Cardiac fibroblast (primary cell): ENCODE measurements at regions not wholly inside any gene's neighbourhood (a gene's known extent, or its start where the extent isn't known, plus 50 kb on each side); places are given as distances from the start of the nearest gene placed in this dataset.
"Not testable (repeated sequence)": the region's sequence is repeated elsewhere in the genome, so short reads cannot be mapped to it uniquely, and the experiment has no call there.

Experiments
- DNase-seq, 2 donors: peaks; one replicate each; pipeline versions ENCODE4 v3.0.0 to v3.0.0-alpha.2; 2010; ENCODE audit warnings: low read depth in 2 of 2
- H3K4me3 ChIP-seq, 2 donors: replicated peaks in 1 of 2; 1 replicate in 1 of 2; 2 replicates in 1 of 2; pipeline ENCODE4 v1.5.1; 2011; ENCODE audit warnings: low read depth in 2 of 2, low read length in 2 of 2, mild to moderate bottlenecking in 2 of 2, moderate library complexity in 1 of 2
- TF ChIP-seq, protein P1 (sequence below): IDR thresholded peaks from one replicate; pipeline ENCODE4 v1.5.1; 2011; ENCODE audit warnings: low read depth, mild to moderate bottlenecking, low read length, inconsistent platforms

DNA sequence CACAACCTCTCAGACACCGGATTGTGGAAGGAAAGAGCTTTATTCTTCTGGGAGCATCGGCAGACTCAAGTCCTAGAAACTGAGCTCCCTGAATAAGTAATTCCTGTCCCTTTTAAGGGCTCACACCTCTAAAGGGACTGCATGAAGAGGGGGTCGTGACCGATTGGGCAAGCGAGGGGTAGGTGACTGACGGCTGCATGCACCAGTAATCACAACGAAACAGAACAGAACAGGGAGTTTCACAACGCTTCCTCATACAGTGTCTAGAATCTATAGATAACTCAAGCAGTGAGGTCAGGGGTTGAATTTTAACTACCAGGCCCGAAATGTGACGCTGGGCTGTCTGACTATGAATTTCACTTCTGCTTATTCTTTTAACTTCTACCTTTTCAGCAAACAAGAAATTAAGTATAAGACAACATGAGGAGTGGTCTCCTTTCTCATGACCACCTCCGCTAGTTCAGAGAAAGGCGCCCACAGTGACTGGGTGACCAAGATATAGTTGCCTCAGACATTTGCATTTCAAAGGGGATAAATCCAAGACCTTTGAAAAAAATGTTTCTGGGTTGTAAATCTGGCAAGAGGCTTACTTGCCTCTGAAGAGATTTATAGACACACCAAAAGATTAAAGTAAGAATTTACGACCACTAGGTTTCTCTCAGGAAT lies 88.4 kb upstream of the ATF7IP2 start:
- TF ChIP-seq, protein P1, sequence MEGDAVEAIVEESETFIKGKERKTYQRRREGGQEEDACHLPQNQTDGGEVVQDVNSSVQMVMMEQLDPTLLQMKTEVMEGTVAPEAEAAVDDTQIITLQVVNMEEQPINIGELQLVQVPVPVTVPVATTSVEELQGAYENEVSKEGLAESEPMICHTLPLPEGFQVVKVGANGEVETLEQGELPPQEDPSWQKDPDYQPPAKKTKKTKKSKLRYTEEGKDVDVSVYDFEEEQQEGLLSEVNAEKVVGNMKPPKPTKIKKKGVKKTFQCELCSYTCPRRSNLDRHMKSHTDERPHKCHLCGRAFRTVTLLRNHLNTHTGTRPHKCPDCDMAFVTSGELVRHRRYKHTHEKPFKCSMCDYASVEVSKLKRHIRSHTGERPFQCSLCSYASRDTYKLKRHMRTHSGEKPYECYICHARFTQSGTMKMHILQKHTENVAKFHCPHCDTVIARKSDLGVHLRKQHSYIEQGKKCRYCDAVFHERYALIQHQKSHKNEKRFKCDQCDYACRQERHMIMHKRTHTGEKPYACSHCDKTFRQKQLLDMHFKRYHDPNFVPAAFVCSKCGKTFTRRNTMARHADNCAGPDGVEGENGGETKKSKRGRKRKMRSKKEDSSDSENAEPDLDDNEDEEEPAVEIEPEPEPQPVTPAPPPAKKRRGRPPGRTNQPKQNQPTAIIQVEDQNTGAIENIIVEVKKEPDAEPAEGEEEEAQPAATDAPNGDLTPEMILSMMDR: no peak
- no peak overlapping the region for H3K4me3 ChIP-seq
- no peak for DNase-seq

DNA sequence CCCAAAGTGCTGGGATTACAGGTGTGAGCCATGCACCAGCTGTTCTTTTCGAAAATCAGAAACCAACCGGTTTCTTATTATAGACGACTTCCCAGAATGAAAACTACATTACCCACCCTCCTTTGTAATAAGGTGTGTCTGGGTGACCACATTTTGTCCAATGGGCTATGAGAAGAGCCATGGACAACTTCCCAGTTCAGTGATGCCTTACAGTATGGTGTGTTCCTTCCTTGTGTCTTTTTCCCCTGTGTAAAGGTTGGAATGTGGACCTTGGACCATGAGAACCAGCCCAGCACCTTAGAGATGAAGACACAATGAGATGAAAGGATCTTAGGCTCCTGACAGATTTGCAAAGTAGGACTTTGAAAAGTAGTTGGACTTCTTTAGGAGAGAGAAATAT lies 85.0 kb upstream of the ATF7IP2 start:
- H3K4me3 ChIP-seq: no peak overlapping the region
- no peak for DNase-seq
- TF ChIP-seq, protein P1: no peak

GRCh38 chr16:10301547-10301946 lies 84.3 kb upstream of the ATF7IP2 start:
- not testable (repeated sequence) for H3K4me3 ChIP-seq, DNase-seq

DNA sequence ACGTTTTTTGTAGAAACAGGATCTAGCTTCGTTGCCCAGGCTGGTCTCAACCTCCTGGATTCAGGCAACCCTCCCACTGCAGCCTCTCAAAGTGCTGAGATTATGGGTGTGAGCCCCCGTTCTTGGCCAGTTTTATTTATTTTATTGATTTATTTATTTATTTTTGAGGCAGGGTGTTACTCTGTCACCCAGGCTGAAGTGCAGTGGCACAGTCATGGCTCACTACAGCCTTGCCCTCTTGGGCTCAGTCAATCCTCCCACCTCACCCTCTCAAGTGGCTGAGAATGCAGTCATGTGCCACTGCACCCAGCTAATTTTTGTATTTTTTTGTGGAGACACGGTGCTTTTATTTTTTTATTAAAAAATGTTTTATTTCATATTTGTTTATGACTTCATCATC lies 79.9 kb upstream of the ATF7IP2 start:
- no peak overlapping the region for H3K4me3 ChIP-seq
- no peak for DNase-seq
- TF ChIP-seq, protein P1: no peak

DNA sequence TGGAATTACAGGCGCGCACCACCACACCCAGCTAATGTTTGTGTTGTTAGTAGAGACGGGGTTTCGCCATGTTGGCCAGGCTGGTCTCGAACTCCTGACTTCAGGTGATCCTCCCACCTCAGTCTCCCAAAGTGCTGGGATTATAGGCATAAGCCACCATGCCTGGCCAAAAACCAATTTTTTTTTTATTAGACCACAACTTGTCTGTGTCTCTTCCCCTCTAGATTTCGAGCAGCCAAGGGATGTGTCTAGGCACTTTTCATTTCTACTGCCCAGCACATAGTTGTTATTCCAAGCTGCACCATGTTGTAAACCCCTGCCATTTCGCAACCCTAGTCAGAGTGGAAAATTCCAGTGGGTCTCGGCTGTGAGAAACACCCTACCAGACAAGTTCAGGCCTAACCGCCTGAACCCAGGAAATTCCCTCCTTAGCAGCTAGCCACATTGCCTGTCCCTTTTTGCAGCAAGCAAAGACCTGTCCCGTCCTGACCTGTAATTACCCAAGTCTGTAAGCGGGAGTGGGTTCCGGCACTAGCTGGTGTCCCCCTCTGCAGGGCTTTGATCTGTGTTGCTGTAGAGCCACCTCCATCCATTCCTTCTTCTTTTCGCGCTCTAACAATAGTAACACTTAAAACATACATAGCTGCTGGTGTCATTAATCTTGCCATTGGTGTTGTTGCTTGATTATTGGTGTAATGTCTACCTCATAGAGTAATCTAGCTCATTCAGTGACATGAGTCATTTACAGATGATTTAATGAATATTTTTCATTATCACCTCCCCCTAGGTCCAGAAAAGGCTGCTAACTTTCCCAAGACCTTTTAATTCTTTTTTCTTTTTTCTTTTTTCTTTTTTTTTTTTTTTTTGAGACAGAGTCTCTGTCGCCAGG lies 77.3 kb upstream of the ATF7IP2 start:
- DNase-seq: no peak
- TF ChIP-seq, protein P1: no peak
- no peak overlapping the region for H3K4me3 ChIP-seq

DNA sequence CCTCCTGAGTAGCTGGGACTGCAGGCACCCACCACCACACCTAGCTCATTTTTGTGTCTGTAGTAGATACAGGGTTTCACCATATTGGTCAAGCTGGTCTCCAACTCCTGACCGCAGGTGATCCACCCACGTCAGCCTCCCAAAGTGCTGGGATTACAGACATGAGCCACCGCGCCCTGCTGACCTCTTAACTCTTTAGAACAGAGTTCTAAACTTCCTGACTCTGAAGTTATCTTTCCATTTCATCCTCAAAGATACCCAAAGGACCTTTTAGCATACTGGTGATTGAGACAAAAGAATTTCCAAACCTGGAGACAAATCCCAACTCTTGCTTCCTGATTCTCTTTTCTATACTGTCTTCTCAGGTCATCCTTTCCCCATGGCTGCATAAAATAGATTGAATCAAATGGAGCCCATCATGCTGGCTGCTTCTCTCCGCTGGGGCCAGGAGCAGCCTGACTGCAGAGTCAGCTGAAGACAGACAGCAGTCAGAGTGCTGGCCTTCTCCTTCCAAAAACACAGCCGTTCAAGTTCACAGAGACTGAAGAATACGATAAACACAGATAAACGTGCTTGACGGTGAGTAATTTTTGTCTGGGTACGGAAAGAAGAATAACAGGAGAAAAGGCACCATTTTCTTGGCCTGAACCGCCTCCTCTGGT lies 76.5 kb upstream of the ATF7IP2 start:
- H3K4me3 ChIP-seq: no peak overlapping the region
- DNase-seq: no peak
- TF ChIP-seq, protein P1: no peak

- no peak overlapping the region for H3K4me3 ChIP-seq
- TF ChIP-seq, protein P1: no peak
- DNase-seq: no peak
Measured at GRCh38 chr16:10312008-10312407, 73.9 kb upstream of the ATF7IP2 start.
